Vagina (tissue), 2 donors: ENCODE measurements at regions not wholly inside any gene's neighbourhood (a gene's known extent, or its start where the extent isn't known, plus 50 kb on each side); places are given as distances from the start of the nearest gene placed in this dataset.

Experiments
- POLR2A ChIP-seq, 2 donors: fragments of 450-650 bp; IDR thresholded peaks; one replicate each; pipeline ENCODE4 v1.6.1; 2017; ENCODE audit warnings: antibody characterized with exemption in 2 of 2, mild to moderate bottlenecking in 2 of 2, moderate library complexity in 2 of 2
- POLR2AphosphoS5 ChIP-seq, 2 donors: sonication (generic); formaldehyde crosslinking; IDR thresholded peaks; one replicate each; pipeline ENCODE4 v1.9.0; 2017; ENCODE audit warnings: antibody characterized with exemption in 2 of 2, mild to moderate bottlenecking in 2 of 2, low read depth in 1 of 2; ENCODE audit not compliant: insufficient read depth in 1 of 2
- TF ChIP-seq, protein P1 (sequence below), 3 experiments: fragments of 450-650 bp in 2 of 3; fragments of 200-600 bp in 1 of 3; sonication (generic) in 1 of 3; IDR thresholded peaks; one replicate each; pipeline ENCODE4 v1.5.1; 2017 to 2019; ENCODE audit warnings: antibody characterized with exemption in 3 of 3, mild to moderate bottlenecking in 2 of 3, moderate library complexity in 2 of 3

DNA sequence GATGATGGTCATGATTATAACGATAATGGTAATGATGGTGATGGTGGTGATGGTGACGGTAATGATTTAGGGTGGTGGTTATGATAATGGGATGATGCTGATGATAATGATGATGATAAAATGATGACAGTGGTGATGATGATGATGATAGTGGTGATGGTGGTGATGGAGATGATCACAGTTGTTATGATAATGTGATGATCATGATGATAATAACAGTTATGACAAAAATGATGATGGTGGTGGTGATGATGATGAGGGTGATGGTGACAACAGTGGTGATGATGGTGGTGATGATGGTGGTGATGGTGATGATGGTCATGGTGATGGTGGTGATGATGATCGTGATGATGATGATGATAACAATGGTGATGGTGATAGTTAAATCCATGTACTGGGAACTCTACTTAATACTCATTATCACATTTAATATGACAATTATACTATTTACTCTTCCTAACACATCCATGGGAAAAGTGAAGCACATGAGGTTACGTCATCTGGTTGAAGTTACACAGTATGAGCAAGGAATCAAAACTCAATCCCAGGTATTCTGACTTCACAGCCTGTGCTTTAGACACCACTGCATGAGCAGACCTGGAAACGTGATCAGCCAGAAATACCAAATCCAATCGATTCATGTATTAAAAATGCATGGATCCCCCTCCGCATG is 322.2 kb downstream of the BRD1 start:
- TF ChIP-seq, protein P1, sequence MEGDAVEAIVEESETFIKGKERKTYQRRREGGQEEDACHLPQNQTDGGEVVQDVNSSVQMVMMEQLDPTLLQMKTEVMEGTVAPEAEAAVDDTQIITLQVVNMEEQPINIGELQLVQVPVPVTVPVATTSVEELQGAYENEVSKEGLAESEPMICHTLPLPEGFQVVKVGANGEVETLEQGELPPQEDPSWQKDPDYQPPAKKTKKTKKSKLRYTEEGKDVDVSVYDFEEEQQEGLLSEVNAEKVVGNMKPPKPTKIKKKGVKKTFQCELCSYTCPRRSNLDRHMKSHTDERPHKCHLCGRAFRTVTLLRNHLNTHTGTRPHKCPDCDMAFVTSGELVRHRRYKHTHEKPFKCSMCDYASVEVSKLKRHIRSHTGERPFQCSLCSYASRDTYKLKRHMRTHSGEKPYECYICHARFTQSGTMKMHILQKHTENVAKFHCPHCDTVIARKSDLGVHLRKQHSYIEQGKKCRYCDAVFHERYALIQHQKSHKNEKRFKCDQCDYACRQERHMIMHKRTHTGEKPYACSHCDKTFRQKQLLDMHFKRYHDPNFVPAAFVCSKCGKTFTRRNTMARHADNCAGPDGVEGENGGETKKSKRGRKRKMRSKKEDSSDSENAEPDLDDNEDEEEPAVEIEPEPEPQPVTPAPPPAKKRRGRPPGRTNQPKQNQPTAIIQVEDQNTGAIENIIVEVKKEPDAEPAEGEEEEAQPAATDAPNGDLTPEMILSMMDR (IDR thresholded peaks at IDR 0.05): no peak
- no peak for TF ChIP-seq POLR2AphosphoS5 (IDR thresholded peaks at IDR 0.05; ENCODE audit: insufficient read depth in 1 of 2, low read depth in 1 of 2)
- TF ChIP-seq POLR2A (IDR thresholded peaks at IDR 0.05): no peak
